ENCODE measurements at regions not wholly inside any gene's neighbourhood (a gene's known extent, or its start where the extent isn't known, plus 50 kb on each side); places are given as distances from the start of the nearest gene placed in this dataset.

DNA sequence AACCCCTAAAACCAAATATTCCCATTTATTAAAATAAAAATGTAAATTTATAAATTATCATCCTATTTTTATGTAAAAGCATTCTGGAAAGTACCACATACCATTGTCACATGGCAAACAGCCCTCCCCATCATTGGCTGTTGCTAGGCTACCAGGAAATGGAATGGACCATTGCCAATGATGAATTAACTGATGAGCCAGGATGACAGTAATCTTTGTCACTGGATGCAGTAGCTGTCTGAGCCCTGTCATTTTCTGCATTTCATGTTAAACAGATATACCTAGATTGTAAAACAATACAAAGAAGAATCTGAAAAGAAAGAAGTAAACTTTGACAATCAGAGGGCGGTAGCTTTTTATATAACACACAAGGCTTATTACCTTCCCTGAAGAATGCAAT is 641.4 kb downstream of the BCL11A start:
- DNase-seq (ENCODE audit: low read depth): no peak

DNA sequence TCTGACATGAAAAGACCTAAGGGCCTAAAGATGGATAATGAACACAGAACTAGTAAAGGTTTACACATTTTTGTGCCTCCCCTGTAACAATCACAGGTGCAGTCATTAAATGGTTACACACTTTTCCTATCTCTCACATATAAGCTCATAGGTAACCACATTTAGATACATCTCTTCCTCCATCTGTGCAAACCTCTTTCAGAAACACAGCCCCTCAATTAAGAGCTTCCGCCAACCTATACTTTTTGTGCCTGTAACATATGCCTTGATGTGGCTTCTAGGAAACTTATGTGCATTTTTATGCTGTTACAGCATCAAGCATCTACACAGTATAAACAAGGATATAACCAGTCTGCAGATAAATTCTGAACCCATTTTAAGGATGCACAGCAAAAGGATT is 643.3 kb downstream of the BCL11A start:
- DNase-seq (ENCODE audit: low read depth): no peak

DNA sequence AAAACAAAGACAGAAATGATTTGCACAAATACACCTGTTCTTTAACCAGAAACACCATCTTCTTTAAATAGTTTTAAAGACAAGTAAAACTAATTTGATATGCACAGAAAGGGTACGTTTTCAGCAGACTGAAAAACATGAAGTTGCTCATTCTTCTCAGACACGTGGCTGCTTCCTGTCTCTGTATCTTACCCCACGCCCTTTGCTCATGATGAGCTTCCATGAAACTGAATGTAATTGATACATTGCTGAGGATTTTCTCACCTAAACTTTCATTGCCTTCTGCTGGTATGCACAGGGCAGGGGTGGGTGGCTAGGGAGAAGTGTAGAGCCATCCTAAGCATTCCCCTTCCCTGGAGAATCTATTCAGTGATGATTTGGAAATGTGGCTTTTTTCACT is 644.3 kb downstream of the BCL11A start:
- no peak for DNase-seq (ENCODE audit: low read depth)

DNA sequence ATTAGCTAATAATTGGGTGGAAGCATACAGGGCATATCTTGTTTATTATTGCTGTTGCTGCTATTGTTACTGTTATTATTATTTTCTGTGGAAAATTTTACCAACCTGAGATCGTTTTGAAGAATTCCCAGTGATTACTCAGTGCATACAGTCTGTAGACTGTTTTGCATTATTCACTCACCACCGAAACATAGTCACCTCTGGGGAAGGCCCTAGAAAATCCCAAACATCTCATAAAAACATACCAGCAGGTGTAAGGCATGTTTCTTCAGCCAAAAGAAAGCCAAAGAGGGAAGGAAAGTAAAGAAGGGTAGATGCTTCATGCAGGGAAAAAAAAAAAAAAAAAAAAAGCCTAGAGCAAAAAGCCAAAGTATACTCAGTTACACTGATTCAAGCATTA is 647.7 kb downstream of the BCL11A start:
- no peak for DNase-seq (ENCODE audit: low read depth)

DNA sequence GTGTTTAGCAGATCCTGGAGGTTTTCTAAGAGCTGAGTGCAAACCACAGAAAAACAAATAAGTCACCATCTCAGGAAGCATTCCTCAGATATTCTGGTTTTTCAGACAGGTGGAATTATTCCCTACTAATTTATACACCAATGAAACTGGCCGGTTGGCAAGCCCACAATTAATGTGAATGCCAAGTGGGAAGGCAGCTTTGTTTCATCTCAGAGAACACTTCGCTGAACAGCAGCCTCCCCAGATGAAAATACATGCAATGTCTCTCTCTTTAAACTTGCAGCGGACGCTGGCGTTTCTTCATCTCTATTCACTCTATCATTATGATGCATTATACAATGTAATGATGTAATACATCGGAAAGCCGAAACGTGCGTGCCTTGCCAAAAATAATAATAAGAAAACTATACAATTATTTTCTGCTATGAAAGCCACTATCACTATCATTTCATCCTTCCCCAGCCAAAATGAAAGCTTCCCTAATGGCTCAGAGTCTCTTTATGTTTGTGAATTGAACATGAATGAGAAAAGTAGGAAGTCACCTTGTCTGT is 649.4 kb downstream of the BCL11A start:
- DNase-seq (ENCODE audit: low read depth): no peak

DNA sequence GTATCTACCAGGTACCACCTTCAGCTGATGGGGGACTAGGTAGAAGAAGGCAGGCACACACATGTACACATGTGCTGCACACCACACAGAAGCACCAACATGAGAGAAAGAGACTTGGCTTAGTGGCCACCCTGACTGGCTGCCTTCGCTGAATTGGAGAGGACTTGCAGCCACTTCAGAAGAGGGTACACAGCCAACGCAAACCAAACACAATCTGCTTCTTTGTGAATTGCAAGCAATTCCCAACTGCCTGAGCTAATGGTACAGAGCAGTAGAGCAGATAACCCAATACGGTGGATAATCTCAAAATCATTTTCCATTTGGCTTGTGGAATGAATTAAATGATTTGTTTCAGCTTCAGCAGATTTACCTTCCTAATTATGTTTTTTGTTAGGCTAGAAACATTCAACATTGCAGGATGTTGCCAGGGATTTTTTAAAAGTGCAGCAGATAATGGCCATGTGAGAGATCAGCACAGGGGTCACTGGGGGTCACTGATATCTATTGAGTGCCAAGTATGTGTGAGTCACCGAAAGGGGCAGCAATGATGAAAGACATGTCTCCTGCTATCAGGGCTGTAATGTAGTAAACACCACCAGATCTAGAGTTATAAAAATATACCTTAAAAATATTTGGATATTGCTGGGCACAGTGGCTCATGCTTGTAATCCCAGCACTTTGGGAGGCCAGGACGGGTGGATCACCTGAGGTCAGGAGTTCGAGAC is 652.6 kb downstream of the BCL11A start:
- no peak for DNase-seq (ENCODE audit: low read depth)

DNA sequence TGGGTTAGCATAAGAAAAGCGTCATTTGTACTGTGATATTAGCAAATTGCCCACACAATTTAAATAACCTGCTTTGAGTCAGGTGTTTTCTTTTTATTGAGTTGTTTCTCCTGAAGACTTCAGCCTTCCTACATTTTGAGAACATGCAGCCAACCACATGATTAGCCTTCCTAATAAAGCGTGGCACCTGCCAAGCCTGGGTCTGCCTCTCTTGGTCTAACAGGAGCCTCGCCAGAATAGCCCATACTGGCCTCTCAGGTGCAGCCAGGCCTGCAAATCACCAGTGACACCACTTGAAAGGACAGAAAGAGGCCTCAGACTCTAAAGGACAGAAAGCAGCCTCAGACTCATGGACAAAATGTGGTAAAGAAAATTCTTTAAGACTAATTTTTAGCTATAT is 653.8 kb downstream of the BCL11A start:
- no peak for DNase-seq (ENCODE audit: low read depth)

DNA sequence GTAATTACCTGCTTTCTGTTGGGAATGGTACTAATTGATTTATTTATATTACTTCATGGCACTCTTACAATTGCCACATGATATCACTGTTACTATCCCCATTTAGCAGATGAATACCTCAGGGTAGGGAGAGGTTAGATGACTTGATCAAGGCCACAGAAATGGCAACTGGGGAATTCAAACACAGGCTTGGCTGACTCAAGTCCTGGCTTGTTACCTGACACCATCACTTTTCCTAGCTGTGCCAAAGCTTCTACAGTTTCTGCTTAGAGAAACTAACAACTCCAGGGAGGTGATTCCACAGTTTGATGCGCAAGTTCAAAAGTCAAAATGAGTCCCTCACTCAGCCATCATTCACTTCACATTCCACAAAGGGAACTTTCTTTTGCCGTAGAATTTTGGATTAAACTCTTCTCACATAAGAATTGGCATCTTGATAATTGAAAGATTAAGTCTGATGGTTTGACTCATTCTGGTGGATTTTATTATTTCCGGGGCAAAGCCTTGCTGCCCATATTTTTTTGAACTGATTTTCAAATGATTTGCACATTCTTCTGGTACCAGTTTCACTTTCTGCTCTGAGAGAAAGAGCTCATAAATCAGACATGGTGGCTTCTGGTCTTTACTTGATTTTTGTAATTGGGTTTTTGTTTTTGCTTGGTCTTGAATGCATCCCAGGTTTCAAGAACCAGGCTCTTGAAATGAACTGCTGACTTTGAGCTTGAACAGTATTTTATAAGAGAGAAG is 656.8 kb downstream of the BCL11A start:
- no peak for DNase-seq (ENCODE audit: low read depth)

DNA sequence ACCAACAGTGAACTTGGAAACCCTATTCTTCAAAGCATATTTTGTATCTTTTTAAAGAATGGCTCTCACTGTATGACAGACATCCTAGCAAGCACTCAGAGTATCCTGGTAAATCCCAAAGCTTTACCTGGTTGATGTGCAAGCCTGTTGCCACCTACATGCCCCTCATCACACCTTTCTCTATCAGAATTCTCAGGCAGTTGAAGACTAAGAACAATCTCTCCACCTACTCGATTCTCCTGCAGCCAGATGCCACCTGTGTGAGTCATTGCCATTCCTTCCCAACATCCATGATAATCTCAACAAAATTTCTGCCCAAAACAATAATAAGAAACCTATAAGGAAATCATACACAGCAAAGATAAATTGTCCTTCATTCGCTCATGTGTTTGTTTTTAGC is 659.8 kb downstream of the BCL11A start:
- no peak for DNase-seq (ENCODE audit: low read depth)

DNA sequence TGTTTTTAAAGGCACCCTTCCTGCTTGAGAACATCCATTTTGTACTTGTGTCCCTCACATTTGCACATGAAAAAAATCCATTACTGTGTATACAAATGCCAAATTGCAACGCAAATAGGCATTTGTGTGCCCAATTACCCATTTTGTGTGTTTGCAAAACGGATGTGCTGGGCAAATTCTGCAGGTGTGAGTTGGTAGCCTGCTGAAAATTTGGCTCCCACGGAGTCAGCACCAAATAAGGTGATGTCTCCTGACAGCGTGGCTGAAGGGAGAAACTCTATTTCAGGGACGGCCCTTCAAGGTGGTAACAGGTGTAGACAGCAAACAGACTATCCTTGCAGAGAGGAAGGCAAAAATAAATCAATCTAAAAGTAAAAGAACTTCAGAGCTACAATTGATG is 661.1 kb downstream of the BCL11A start:
- DNase-seq (ENCODE audit: low read depth): no peak

DNA sequence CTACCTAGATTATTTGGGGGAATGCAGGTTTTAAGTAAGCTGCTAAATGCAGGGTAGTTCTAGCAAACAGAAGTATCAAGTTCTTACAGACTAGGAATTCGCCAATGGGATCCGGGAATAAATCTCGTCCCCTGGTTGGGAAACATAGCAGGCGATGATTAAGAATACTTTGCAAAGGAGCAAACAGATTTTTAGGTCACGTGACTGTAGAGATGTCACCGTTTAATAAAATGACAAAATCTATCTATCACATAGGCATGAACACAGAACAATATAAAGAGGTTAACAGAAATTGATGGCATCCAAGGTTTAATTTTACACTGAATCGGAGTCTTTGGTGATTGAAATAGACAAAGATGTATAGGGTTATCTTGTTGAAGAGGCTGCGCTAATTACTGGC is 664.1 kb downstream of the BCL11A start:
- no peak for DNase-seq (ENCODE audit: low read depth)

DNA sequence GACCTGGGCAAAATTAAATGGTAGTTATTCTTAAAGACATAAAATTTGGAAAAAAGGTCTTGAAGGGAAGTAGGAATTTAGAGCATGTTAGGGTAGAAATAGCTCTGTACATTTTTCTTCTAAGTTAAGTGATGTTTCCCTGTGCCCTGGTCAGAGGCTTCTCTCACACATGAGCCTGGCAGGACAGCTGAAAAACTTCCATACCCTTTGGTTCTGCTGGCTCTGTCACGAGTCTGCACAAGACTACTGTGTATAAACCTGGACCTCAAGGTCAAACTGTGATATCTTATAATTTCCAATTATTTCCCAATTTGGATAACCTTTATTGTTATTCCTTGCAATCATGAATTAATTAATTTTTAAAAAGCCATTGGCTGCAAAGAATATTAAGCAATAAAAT is 664.7 kb downstream of the BCL11A start:
- DNase-seq (ENCODE audit: low read depth): no peak

DNA sequence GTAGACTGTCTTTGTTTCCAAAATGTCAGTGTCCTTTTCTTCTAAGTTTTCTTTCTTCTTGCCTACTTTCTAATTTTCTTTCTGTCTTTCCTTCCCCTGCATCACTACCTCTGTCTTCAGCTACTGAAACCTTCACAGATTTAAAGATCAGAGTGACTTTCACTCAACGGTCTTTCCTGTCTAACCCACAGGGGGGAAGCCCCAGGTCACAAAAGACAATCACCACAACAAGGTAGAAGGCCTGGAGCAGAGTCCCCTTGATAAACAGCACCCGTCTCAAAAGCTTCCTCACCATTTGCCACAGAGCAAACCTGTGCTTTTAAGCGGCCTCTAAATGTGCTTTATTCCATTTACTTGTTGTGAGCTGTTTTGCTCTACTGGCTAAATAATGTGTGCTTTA is 665.4 kb downstream of the BCL11A start:
- DNase-seq (ENCODE audit: low read depth): no peak

DNA sequence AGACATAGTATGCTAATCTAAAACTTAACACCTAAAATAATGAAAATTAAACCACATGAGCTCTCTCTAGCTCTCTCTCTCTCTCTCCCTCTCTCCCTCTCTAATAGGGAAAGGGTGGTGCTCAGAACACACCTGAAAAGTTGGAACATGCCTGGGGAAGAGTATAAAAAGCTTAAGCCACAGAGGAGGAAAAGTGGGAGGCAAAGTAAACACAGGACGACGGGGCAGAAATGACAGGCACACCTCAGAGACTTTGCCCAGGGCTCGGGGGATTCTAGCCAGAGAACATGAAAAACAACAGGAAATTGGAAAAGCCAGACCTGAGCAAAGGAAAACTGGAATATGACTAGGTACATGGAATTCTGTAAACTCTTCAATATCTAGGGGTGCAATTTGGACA is 666.1 kb downstream of the BCL11A start:
- no peak for DNase-seq (ENCODE audit: low read depth)

DNA sequence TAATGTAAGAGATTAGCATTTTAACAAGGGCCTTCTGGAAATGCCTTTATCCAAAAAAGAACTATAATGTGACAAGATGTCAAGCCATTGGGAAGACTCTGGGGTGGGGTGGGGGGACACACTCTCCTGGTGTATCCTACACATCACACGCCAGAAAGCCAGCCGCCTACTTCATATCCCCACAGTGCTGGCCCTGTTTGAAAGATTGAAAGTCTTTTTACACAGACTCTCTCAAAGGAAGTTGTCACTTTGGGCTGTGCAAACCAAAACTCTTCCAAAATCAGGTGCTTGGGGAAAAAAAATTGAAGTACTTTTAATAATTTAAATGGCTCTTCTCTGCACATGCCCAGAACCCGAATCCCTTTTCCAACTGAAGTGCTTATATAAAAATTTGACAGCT is 666.7 kb downstream of the BCL11A start:
- no peak for DNase-seq (ENCODE audit: low read depth)

DNA sequence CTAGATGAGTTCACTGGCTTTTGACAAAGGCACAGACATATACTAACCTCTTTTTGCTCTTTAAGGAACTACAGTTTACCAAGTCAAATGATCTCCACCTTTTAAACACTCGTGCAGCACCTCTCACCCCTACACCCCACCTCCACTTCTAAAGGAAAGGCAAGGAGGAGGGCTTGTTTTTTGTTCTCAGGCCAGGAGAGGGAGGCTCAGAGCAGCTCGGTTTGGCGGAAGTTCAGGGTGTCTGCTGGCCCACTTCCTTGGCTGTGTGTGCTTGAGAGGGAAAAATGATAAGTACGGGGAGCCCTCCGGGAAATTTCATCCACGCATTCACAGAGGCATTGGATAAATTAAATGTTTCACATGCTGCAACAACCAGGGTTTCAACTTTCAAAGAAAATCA is 667.9 kb downstream of the BCL11A start:
- no peak for DNase-seq (ENCODE audit: low read depth)

DNA sequence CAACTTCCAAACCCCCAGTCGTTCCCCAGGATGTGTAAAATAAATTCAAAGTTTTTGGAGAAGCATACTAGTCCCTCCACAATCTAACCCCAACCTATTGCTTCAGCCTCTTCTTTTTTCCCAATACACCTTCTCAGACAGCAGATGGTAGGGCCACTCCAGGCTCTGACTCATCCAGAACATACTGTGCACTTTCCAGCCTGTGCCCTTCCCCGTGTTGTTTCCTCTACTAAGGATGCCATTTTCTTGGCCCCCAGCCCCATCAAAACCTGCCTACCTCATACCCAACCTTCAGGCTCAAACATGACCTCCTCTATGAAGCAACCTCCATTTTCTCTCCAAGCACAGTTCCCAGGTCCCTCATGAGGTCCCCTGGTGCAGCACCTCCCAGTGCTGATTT is 669.3 kb downstream of the BCL11A start:
- no peak for DNase-seq (ENCODE audit: low read depth)

DNA sequence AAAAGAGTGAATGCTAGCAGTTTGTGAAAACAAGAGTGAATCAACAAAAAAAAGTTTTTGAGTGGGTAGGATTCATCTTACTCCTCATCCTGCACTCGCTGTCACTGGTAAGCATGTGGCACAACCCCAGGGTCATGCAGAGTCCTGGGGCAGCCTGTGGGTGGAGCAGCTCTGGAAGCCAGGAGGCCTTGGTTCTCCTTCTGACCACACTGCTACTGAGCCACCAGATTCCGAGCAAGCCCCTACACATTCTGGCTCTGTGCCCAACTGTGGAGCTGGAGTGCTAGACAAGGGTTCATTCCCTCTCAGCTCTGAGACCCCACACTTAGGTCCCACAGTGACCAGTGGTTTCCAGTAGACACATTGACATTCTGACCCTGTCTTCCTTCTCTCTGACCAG is 670.6 kb downstream of the BCL11A start:
- no peak for DNase-seq (ENCODE audit: low read depth)

DNA sequence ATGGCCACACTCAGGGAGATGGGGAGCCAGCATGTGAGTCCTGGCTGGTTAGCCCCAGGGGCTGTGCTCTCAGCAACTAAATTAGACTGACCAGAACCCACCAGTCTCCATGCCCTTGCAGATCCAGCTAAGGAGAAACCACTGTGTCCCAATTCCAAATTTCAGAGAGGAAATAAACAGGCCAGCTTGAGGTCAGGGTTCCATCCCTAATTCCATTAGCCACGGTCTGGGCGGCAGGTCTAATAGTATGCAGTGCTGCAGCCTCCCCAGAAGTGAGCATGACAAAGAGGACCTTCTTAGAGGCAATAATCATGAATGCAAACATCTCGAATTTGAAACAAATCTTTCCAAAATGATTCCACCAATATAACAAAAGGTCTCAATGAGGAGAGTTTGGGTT is 671.2 kb downstream of the BCL11A start:
- no peak for DNase-seq (ENCODE audit: low read depth)

DNA sequence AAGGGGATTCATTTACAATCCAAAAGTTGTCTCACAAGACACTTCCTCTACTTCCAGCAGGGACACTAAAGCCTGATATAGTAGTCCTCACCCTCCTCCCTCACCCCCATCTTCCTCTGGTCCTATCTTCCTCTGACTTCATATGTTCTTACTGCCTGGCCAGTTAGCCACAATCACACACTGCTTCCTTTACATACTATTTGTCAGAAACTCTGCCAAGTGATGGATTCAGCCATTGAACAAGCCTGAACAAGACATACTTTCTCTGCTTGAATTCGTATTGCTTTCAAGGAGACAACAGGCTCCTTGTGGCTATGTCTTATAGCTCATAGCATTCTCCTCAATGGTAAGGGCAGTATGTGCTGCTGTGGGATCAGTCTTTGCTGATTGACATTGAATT is 672.2 kb downstream of the BCL11A start:
- no peak for DNase-seq (ENCODE audit: low read depth)

DNA sequence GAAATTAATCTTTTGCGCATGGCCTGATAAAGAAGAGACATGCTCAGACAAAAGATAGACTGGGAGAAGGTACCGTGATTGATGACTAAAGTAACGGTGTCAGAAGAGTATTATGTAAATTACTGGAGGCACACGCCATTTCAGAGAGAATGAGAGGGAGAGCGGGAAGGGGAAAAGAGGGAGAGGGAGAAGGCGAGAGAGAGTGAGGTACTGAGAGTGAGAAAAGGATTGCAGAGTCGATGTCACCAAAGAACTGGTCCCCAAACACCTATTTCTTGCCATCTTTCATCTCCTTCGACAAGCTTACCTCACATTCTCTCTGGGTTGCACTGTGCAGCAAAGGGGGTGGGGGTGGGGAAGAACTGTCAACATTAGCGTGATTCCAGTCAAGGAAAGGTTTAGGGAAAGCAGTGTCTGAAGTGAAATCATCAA is 673.7 kb downstream of the BCL11A start:
- no peak for DNase-seq (ENCODE audit: low read depth)

DNA sequence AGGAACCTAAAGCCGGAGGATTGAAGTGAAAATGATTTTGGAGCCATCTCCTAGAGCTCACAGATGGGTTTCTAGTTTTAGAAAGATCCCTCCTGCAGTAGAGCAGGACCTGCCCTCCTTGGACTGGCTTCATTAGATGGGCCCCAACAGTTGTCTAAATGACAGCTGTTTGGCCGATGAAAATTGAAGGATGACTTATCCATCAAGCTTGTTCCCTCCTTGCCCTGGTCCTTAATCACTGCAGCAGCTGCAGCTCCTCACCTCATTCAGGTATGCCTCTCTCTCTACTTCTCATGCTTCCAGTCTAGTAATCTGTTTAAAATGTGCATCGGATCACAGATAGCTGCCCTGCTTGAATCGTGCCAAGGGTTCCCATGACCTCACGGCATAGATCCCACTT is 677.6 kb downstream of the BCL11A start:
- DNase-seq (ENCODE audit: low read depth): no peak

DNA sequence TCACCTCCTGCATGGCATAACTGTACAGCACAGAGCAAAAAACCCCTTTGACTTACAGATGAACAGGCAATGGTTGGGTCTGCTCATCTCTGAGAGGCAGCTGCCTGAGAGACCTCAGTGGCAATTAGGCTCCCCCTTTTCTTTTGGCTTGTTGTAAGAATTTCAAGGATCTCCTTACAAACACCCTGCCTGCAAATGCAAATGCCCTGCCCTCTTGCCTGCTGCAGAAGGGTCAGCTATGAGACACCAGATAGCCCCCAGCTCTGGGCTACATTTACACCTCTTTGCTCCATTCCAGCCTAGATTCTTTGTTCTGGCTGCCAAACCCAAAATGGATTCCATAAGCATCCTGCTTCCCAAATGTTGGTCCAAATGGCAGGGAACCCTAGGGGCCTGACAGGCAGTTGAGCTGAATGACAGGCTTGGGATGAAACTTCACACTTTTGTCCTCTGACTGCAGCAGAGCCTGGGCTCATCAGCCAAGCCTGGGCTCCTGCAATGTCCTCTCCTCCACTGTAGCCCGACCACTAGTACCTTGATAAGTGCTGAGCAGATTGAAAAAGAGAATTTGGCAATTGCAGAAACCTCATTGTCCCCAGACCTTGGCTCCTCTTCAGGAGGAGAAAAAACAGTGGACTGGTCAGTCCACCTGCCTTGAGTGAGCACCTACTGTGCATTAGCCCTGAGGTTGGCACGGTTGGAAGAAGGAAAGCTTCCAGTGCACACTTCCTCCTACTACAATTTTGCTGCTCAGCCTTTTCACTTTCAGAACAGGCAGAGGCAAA is 678.3 kb downstream of the BCL11A start:
- DNase-seq (ENCODE audit: low read depth): no peak

Data from GM04504 (cell line).